Tibial nerve (tissue), 4 donors: ENCODE measurements at regions not wholly inside any gene's neighbourhood (a gene's known extent, or its start where the extent isn't known, plus 50 kb on each side); places are given as distances from the start of the nearest gene placed in this dataset.

Experiments
- DNase-seq, 2 donors: peaks; one replicate each; pipeline ENCODE4 v3.0.0-alpha.2; 2019; ENCODE audit warnings: low spot score in 2 of 2
- H3K27ac ChIP-seq, 4 donors: fragments of 200-600 bp; sonication (generic) in 3 of 4; one replicate each; pipeline ENCODE4 v1.5.1; 2017 to 2019; ENCODE audit warnings: mild to moderate bottlenecking in 1 of 4
- H3K27me3 ChIP-seq, 2 donors: fragments of 200-600 bp; sonication (generic) in 1 of 2; one replicate each; pipeline versions ENCODE4 v1.5.1 to v1.6.0; 2017 to 2019
- H3K36me3 ChIP-seq, 3 donors: fragments of 200-600 bp; sonication (generic); one replicate each; pipeline ENCODE4 v1.5.1; 2018 to 2019
- H3K4me1 ChIP-seq, 4 donors: fragments of 200-600 bp; sonication (generic) in 3 of 4; one replicate each; pipeline ENCODE4 v1.5.1; 2017 to 2019
- H3K4me3 ChIP-seq, 4 donors: fragments of 200-600 bp; sonication (generic) in 3 of 4; one replicate each; pipeline ENCODE4 v1.5.1; 2017 to 2019; ENCODE audit warnings: mild to moderate bottlenecking in 1 of 4, moderate library complexity in 1 of 4
- H3K9me3 ChIP-seq, 4 donors: fragments of 200-600 bp; sonication (generic) in 3 of 4; one replicate each; pipeline ENCODE4 v1.5.1; 2017 to 2019
- EP300 ChIP-seq, 2 donors: sonication (generic); formaldehyde crosslinking; IDR thresholded peaks; one replicate each; pipeline ENCODE4 v1.6.1; 2017; ENCODE audit warnings: antibody characterized with exemption in 2 of 2, mild to moderate bottlenecking in 1 of 2
- POLR2A ChIP-seq, 2 donors: fragments of 450-650 bp; IDR thresholded peaks; one replicate each; pipeline ENCODE4 v1.6.1; 2017; ENCODE audit warnings: antibody characterized with exemption in 2 of 2, mild to moderate bottlenecking in 2 of 2, moderate library complexity in 2 of 2
- WGBS, 2 donors: methylation state at CpG; one replicate each; pipeline ENCODE4 v1.1.5; 2018; 5-methylcytosine and 5-hydroxymethylcytosine counted together
- TF ChIP-seq, protein P1 (sequence below), 5 experiments: fragments of 200-600 bp in 3 of 5; fragments of 450-650 bp in 2 of 5; sonication (generic) in 3 of 5; IDR thresholded peaks; one replicate each; pipeline ENCODE4 v1.5.1; 2016 to 2019; ENCODE audit warnings: antibody characterized with exemption in 5 of 5, mild to moderate bottlenecking in 3 of 5, moderate library complexity in 2 of 5

DNA sequence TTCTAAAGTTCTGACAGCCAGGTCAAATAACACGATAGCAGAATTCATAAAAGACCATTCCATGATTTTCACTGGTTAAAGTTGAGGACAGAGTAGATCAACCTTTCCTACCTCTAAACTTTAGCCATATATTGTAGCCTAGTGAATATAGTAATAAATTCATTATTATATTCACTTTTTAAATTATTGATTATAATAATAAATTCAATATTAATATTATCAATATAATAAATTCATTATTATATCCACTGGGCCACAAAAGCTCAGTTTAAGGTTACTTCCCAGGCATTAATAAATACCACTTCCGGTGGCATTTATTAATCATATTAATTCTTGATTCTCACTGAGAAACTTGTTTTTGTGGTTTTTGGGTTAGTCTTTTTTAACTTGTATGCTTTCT, 85.7 kb upstream of the GPC6 start:
- Histone ChIP-seq H3K4me1 (no peaks in the 10 kb centered on the region), H3K9me3 (no peaks in the 10 kb centered on the region), H3K27ac (no peak overlapping the region), H3K4me3 (no peak overlapping the region), H3K36me3 (no peaks in the 10 kb centered on the region), H3K27me3 (no peaks in the 10 kb centered on the region)
- 90 to 92% methylated on average over 2 of the region's 2 CpGs for WGBS, 2 donors
- TF ChIP-seq, protein P1, sequence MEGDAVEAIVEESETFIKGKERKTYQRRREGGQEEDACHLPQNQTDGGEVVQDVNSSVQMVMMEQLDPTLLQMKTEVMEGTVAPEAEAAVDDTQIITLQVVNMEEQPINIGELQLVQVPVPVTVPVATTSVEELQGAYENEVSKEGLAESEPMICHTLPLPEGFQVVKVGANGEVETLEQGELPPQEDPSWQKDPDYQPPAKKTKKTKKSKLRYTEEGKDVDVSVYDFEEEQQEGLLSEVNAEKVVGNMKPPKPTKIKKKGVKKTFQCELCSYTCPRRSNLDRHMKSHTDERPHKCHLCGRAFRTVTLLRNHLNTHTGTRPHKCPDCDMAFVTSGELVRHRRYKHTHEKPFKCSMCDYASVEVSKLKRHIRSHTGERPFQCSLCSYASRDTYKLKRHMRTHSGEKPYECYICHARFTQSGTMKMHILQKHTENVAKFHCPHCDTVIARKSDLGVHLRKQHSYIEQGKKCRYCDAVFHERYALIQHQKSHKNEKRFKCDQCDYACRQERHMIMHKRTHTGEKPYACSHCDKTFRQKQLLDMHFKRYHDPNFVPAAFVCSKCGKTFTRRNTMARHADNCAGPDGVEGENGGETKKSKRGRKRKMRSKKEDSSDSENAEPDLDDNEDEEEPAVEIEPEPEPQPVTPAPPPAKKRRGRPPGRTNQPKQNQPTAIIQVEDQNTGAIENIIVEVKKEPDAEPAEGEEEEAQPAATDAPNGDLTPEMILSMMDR (IDR thresholded peaks at IDR 0.05): no peak
- TF ChIP-seq POLR2A (IDR thresholded peaks at IDR 0.05) (no peak), EP300 (IDR thresholded peaks at IDR 0.05) (no peak)
- DNase-seq: no peak

GRCh38 chr13:93144031-93144430, 82.6 kb upstream of the GPC6 start:
- TF ChIP-seq POLR2A (IDR thresholded peaks at IDR 0.05) (no peak), EP300 (IDR thresholded peaks at IDR 0.05) (no peak)
- TF ChIP-seq, protein P1 (IDR thresholded peaks at IDR 0.05): no peak
- Histone ChIP-seq H3K27me3 (no peaks in the 10 kb centered on the region), H3K27ac (no peak overlapping the region), H3K4me3 (no peak overlapping the region), H3K9me3 (no peaks in the 10 kb centered on the region), H3K4me1 (no peaks in the 10 kb centered on the region), H3K36me3 (no peaks in the 10 kb centered on the region)
- WGBS, 2 donors: 54% methylated on average over 4 of the region's 4 CpGs
- DNase-seq: no peak

- H3K36me3 ChIP-seq: no peaks in the 10 kb centered on the region
- H3K4me1 ChIP-seq: no peaks in the 10 kb centered on the region
- DNase-seq: no peak
- TF ChIP-seq POLR2A (IDR thresholded peaks at IDR 0.05) (no peak), EP300 (IDR thresholded peaks at IDR 0.05) (no peak)
- TF ChIP-seq, protein P1 (IDR thresholded peaks at IDR 0.05): no peak
- no peak overlapping the region for H3K27ac ChIP-seq
- H3K27me3 ChIP-seq: no peaks in the 10 kb centered on the region
- no peak overlapping the region for H3K4me3 ChIP-seq
- 70 to 80% methylated on average over 2 of the region's 2 CpGs for WGBS, 2 donors
- H3K9me3 ChIP-seq: no peaks in the 10 kb centered on the region
Measured at GRCh38 chr13:93145199-93145598, 81.4 kb upstream of the GPC6 start.

DNA sequence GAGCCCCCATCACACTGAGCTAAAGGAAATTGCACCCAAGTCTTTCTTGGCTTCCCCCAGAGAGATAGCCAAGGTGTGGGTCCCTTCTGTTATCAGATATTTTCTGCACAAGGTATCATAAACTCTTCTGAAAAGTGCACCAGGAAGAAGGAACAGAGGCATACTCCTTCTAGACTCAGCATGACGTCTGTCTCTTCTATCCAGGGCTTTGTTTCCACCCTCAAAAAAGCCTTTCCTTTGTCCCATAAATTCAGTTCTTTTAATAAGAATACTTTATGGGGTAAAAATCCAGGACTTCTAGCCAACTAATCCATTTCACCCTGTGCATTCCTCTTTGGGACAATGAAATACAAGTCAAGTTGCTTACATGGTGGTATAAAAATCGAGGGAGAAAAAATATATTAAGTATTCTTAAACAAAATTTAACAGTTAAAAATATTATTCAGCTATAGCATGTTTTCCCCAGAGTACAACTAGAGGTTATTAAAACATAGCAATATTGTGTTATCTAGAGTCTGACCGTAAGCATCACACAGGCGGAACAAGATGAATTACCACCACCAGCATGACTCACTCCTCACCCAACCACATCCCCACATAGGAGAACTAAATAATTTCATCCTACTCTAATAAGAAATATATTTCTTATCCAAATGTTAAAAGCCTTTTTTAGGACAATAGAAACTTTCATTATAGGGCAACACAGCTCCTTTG, 79.9 kb upstream of the GPC6 start:
- Histone ChIP-seq H3K27me3 (no peaks in the 10 kb centered on the region), H3K9me3 (no peaks in the 10 kb centered on the region), H3K36me3 (no peaks in the 10 kb centered on the region), H3K4me3 (no peak overlapping the region), H3K27ac (no peak overlapping the region), H3K4me1 (no peaks in the 10 kb centered on the region)
- DNase-seq: no peak
- TF ChIP-seq, protein P1 (IDR thresholded peaks at IDR 0.05): no peak
- TF ChIP-seq POLR2A (IDR thresholded peaks at IDR 0.05) (no peak), EP300 (IDR thresholded peaks at IDR 0.05) (no peak)
- 40 to 45% methylated on average over 4 of the region's 4 CpGs for WGBS, 2 donors

GRCh38 chr13:93147298-93147645, 79.3 kb upstream of the GPC6 start:
- no peaks in the 10 kb centered on the region for H3K9me3 ChIP-seq
- H3K4me3 ChIP-seq: no peak overlapping the region
- H3K27me3 ChIP-seq: no peaks in the 10 kb centered on the region
- no peak for DNase-seq
- TF ChIP-seq POLR2A (IDR thresholded peaks at IDR 0.05) (no peak), EP300 (IDR thresholded peaks at IDR 0.05) (no peak)
- TF ChIP-seq, protein P1 (IDR thresholded peaks at IDR 0.05): no peak
- 42 to 53% methylated on average over 1 of the region's 1 CpG for WGBS, 2 donors
- no peak overlapping the region for H3K27ac ChIP-seq
- no peaks in the 10 kb centered on the region for H3K36me3 ChIP-seq
- no peaks in the 10 kb centered on the region for H3K4me1 ChIP-seq
